ENCODE measurements at regions not wholly inside any gene's neighbourhood (a gene's known extent, or its start where the extent isn't known, plus 50 kb on each side); places are given as distances from the start of the nearest gene placed in this dataset.
A peak's percentile ranks its signal among the peaks of the same experiment; 100 is the strongest.

- DNase-seq: no peak
Measured at GRCh38 chr9:105148328-105149006, 96.0 kb upstream of the SLC44A1 start.

- DNase-seq: no peak
Measured at GRCh38 chr9:105150991-105151685, 93.3 kb upstream of the SLC44A1 start.

- no peak for DNase-seq
Measured at GRCh38 chr9:105151686-105151995, 92.8 kb upstream of the SLC44A1 start.

- no peak for DNase-seq
Measured at GRCh38 chr9:105154723-105155191, 89.7 kb upstream of the SLC44A1 start.

GRCh38 chr9:105157171-105157583 lies 87.3 kb upstream of the SLC44A1 start:
- DNase-seq: peak; percentile 33

- no peak for DNase-seq
Measured at GRCh38 chr9:105158020-105158419, 86.4 kb upstream of the SLC44A1 start.

- no peak for DNase-seq
Measured at GRCh38 chr9:105158898-105159297, 85.6 kb upstream of the SLC44A1 start.

- DNase-seq: no peak
Measured at GRCh38 chr9:105168870-105169319, 75.6 kb upstream of the SLC44A1 start.

- no peak for DNase-seq
Measured at GRCh38 chr9:105171076-105171475, 73.4 kb upstream of the SLC44A1 start.

- no peak for DNase-seq
Measured at GRCh38 chr9:105171589-105171988, 72.9 kb upstream of the SLC44A1 start.

GRCh38 chr9:105172436-105172835 lies 72.0 kb upstream of the SLC44A1 start:
- no peak for DNase-seq

GRCh38 chr9:105173306-105173705 lies 71.1 kb upstream of the SLC44A1 start:
- no peak for DNase-seq

- no peak for DNase-seq
Measured at GRCh38 chr9:105173826-105174225, 70.6 kb upstream of the SLC44A1 start.

- no peak for DNase-seq
Measured at GRCh38 chr9:105176194-105176593, 68.3 kb upstream of the SLC44A1 start.

GRCh38 chr9:105178076-105178475 lies 66.4 kb upstream of the SLC44A1 start:
- DNase-seq: no peak

- DNase-seq: no peak
Measured at GRCh38 chr9:105187781-105188180, 56.7 kb upstream of the SLC44A1 start.

- no peak for DNase-seq
Measured at GRCh38 chr9:105188746-105189145, 55.7 kb upstream of the SLC44A1 start.

- peak; percentile 25 for DNase-seq
Measured at GRCh38 chr9:105191508-105192121, 52.8 kb upstream of the SLC44A1 start.

- DNase-seq: no peak
Measured at GRCh38 chr9:105193560-105193959, 50.9 kb upstream of the SLC44A1 start.

GRCh38 chr9:105194234-105194633 lies 50.2 kb upstream of the SLC44A1 start:
- DNase-seq: no peak
